HepG2 (cell line): ENCODE measurements at regions not wholly inside any gene's neighbourhood (a gene's known extent, or its start where the extent isn't known, plus 50 kb on each side); places are given as distances from the start of the nearest gene placed in this dataset.

Experiments
- AKNA ChIP-seq: sonication (generic); formaldehyde crosslinking; IDR thresholded peaks from 2 replicates; pipeline ENCODE4 v1.4.0; 2020; ENCODE audit warnings: missing genetic modification reagents, borderline replicate concordance
- ARID2 ChIP-seq: sonication (generic); formaldehyde crosslinking; IDR thresholded peaks from 2 replicates; pipeline ENCODE4 v1.8.1; 2022; ENCODE audit warnings: mild to moderate bottlenecking, missing genetic modification reagents, borderline replicate concordance
- CBX1 ChIP-seq: IDR thresholded peaks from one replicate; pipeline ENCODE4 v1.6.1; 2016; ENCODE audit warnings: antibody characterized with exemption, low read depth
- CBX2 ChIP-seq, 2 experiments: fragments of 200-600 bp in 1 of 2; sonication (generic); formaldehyde crosslinking in 1 of 2; IDR thresholded peaks; 2 replicates each; pipeline versions ENCODE4 v1.7.0 to v1.8.1; 2018 to 2022; ENCODE audit warnings: low read depth in 2 of 2, low read length in 1 of 2, mild to moderate bottlenecking in 1 of 2, missing genetic modification reagents in 1 of 2
- KLF13 ChIP-seq: sonication (generic); formaldehyde crosslinking; IDR thresholded peaks from 2 replicates; pipeline ENCODE4 v1.4.0; 2020; ENCODE audit warnings: mild to moderate bottlenecking, missing genetic modification reagents
- MEF2D ChIP-seq: sonication (generic); formaldehyde crosslinking; IDR thresholded peaks from 2 replicates; pipeline ENCODE4 v1.5.1; 2020; ENCODE audit warnings: mild to moderate bottlenecking, missing genetic modification reagents
- POLR2G ChIP-seq: fragments of 200-400 bp; formaldehyde crosslinking; IDR thresholded peaks from 2 replicates; pipeline ENCODE4 v1.6.1; 2018; ENCODE audit warnings: mild to moderate bottlenecking, low read depth, low read length, moderate library complexity
- PRDM10 ChIP-seq: sonication (generic); formaldehyde crosslinking; IDR thresholded peaks from 2 replicates; pipeline ENCODE4 v1.4.0; 2020; ENCODE audit warnings: low read depth, missing genetic modification reagents
- RELA ChIP-seq: sonication (generic); formaldehyde crosslinking; IDR thresholded peaks from 2 replicates; pipeline ENCODE4 v1.4.0; 2020; ENCODE audit warnings: missing genetic modification reagents
- REPIN1 ChIP-seq: sonication (generic); formaldehyde crosslinking; IDR thresholded peaks from 2 replicates; pipeline ENCODE4 v1.8.0; 2022; ENCODE audit warnings: missing genetic modification reagents, low read depth, mild to moderate bottlenecking, borderline replicate concordance
- SIX1 ChIP-seq: sonication (generic); formaldehyde crosslinking; IDR thresholded peaks from 2 replicates; pipeline ENCODE4 v1.4.0; 2020; ENCODE audit warnings: missing genetic modification reagents, borderline replicate concordance
- SOX5 ChIP-seq: IDR thresholded peaks from 2 replicates; pipeline ENCODE4 v1.6.1; 2016; ENCODE audit warnings: borderline replicate concordance
- ZC3H4 ChIP-seq: sonication (generic); formaldehyde crosslinking; IDR thresholded peaks from 2 replicates; pipeline ENCODE4 v1.4.0; 2020; ENCODE audit warnings: missing genetic modification reagents, borderline replicate concordance
- ZNF570 ChIP-seq: sonication (generic); formaldehyde crosslinking; IDR thresholded peaks from 2 replicates; pipeline ENCODE4 v1.4.0; 2020; ENCODE audit warnings: mild to moderate bottlenecking, missing genetic modification reagents, borderline replicate concordance
- ZNF597 ChIP-seq: sonication (generic); formaldehyde crosslinking; IDR thresholded peaks from 2 replicates; pipeline ENCODE4 v1.5.0; 2020; ENCODE audit warnings: missing genetic modification reagents
- ZNF839 ChIP-seq: sonication (generic); formaldehyde crosslinking; IDR thresholded peaks from 2 replicates; pipeline ENCODE4 v1.4.0; 2020; ENCODE audit warnings: missing genetic modification reagents, mild to moderate bottlenecking, borderline replicate concordance
- TF ChIP-seq, protein P1 (sequence below): sonication (generic); formaldehyde crosslinking; IDR thresholded peaks from 2 replicates; pipeline ENCODE4 v1.5.0; 2020; ENCODE audit warnings: missing genetic modification reagents

DNA sequence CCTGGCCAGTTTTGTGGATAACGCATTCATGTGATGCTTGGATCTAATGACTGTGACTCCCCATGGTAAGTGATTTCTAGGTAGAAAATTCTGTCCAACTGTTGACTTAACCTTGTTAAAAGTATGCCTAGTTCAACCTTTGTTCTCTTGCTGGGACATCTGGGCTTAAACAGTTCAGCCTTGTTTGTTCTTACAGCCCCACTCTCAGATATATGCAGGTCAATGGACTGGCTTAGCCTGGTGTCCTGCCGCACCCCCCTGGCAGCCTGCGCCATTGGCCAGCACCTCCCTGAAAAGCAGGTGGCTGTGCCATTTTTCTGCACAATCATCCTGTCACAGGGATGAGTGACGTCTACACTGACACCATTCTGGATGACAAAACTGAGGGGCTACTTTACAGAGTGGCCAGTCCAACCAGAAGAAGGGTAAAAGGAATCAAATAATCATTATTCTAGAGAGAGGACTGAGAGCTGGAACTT, 244.7 kb upstream of the ONECUT1 start (continued):
- no peak for TF ChIP-seq ZNF570 (CRISPR knock-in tag)
- no peak for TF ChIP-seq ZNF597 (CRISPR knock-in tag)
- TF ChIP-seq CBX1 = peak; percentile 27
- TF ChIP-seq RELA = no peak
- no peak for TF ChIP-seq POLR2G
- TF ChIP-seq, protein P1, sequence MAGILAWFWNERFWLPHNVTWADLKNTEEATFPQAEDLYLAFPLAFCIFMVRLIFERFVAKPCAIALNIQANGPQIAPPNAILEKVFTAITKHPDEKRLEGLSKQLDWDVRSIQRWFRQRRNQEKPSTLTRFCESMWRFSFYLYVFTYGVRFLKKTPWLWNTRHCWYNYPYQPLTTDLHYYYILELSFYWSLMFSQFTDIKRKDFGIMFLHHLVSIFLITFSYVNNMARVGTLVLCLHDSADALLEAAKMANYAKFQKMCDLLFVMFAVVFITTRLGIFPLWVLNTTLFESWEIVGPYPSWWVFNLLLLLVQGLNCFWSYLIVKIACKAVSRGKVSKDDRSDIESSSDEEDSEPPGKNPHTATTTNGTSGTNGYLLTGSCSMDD (CRISPR knock-in tag) = no peak
- no peak for TF ChIP-seq AKNA (CRISPR knock-in tag)
- TF ChIP-seq PRDM10 (CRISPR knock-in tag) = peak; percentile 63; the same call in 1 of the 2 replicates
- no peak for TF ChIP-seq CBX2 (IDR thresholded peaks at IDR 0.05; ENCODE audit: low read depth, low read length)
- TF ChIP-seq CBX2 (CRISPR knock-in tag; IDR thresholded peaks at IDR 0.05; ENCODE audit: low read depth) = no peak
- no peak for TF ChIP-seq ZNF839 (CRISPR knock-in tag)
- TF ChIP-seq MEF2D (CRISPR knock-in tag) = peak; percentile 65; the same call in 1 of the 2 replicates
- TF ChIP-seq SOX5 = peak; percentile 90
- no peak for TF ChIP-seq ZC3H4 (CRISPR knock-in tag)
- TF ChIP-seq KLF13 = no peak
- no peak for TF ChIP-seq ARID2 (CRISPR knock-in tag)
- 0 out of 2 replicates have a peak, but pooled peaks have one; percentile 40 for TF ChIP-seq REPIN1 (CRISPR knock-in tag)
- TF ChIP-seq SIX1 (CRISPR knock-in tag) = 0 out of 2 replicates have a peak, but pooled peaks have one; percentile 56
